ENCODE measurements at regions not wholly inside any gene's neighbourhood (a gene's known extent, or its start where the extent isn't known, plus 50 kb on each side); places are given as distances from the start of the nearest gene placed in this dataset.
A peak's percentile ranks its signal among the peaks of the same experiment; 100 is the strongest.

GRCh38 chr10:128416231-128416630 lies 290.0 kb upstream of the MKI67 start:
- Histone ChIP-seq H3K4me3 (ENCODE audit: low read length in 2 of 2) (no peak overlapping the region), H2AFZ (ENCODE audit: low read length) (no peak overlapping the region), H3K79me1 (ENCODE audit: low read depth, low read length) (no peaks in the 10 kb centered on the region), H3K23ac (ENCODE audit: low read depth, low read length, poor library complexity) (no peak overlapping the region), H3K9ac (ENCODE audit: low read depth, low read length, poor library complexity) (no peak overlapping the region), H3K27me3 (ENCODE audit: control insufficient read depth in 3 of 3, insufficient read depth in 3 of 3, low read depth in 1 of 3, low read length in 3 of 3) (no peaks in the 10 kb centered on the region), H3K27ac (replicated peaks; ENCODE audit: low read length) (no peak overlapping the region), H3K18ac (ENCODE audit: low read length) (no peak overlapping the region), H2BK5ac (ENCODE audit: low read length) (no peak overlapping the region), H2BK12ac (ENCODE audit: low read length) (no peak overlapping the region), H4K8ac (ENCODE audit: low read depth, low read length) (no peak overlapping the region), H2AK5ac (ENCODE audit: low read depth, low read length) (no peak overlapping the region), H4K91ac (ENCODE audit: low read depth, low read length, poor library complexity) (no peak overlapping the region), H2BK120ac (ENCODE audit: low read depth, low read length) (no peak overlapping the region), H3K14ac (ENCODE audit: low read length) (no peak overlapping the region), H3K9me3 (replicated peaks in 1 of 2; ENCODE audit: control insufficient read depth in 2 of 2, insufficient read depth in 1 of 2, low read depth in 1 of 2, low read length in 2 of 2) (peaks cover 0 to 2% of the 10 kb centered on the region in 2 donors), H3K36me3 (replicated peaks in 1 of 2; ENCODE audit: control insufficient read depth in 2 of 2, insufficient read depth in 2 of 2, low read length in 2 of 2) (no peaks in the 10 kb centered on the region), H3K4me1 (ENCODE audit: control insufficient read depth in 2 of 2, insufficient read depth in 1 of 2, low read depth in 1 of 2, low read length in 2 of 2) (peaks cover 0 to 2% of the 10 kb centered on the region in 2 donors), H3K4ac (ENCODE audit: low read length) (no peak overlapping the region), H3K4me2 (ENCODE audit: insufficient read depth, low read length, poor library complexity, severe bottlenecking) (no peak overlapping the region), H2BK15ac (ENCODE audit: low read length) (no peak overlapping the region)
- WGBS, 2 donors (ENCODE audit: extremely low coverage in 2 of 2, insufficient read length in 2 of 2, insufficient replicate concordance in 1 of 2), result no CpG with 5 or more reads among the region's 6 CpGs
- DNase-seq (ENCODE audit: low spot score), result no peak

DNA sequence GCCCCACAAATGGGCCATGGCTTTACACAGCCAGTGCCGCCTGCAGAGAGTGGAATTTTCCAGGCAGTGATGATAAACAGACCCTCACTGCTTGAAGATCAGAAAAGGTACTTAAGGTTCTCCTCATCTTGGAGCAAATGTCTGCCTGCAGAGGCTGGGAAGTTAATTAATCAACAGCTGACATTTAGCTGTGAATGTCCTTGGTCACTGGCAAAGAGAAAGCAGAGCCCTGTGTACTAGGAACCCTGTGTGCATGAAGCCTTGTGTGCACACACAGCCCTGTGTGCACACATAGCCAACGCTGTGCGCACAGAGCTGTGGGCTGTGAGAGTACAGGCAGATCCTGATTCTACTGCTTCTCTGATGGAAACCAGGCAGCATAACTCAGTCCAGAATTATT lies 291.6 kb upstream of the MKI67 start:
- Histone ChIP-seq H3K4ac (ENCODE audit: low read length) (no peak overlapping the region), H3K36me3 (replicated peaks in 1 of 2; ENCODE audit: control insufficient read depth in 2 of 2, insufficient read depth in 2 of 2, low read length in 2 of 2) (no peaks in the 10 kb centered on the region), H4K91ac (ENCODE audit: low read depth, low read length, poor library complexity) (no peak overlapping the region), H4K8ac (ENCODE audit: low read depth, low read length) (no peak overlapping the region), H3K27ac (replicated peaks; ENCODE audit: low read length) (no peak overlapping the region), H2BK120ac (ENCODE audit: low read depth, low read length) (no peak overlapping the region), H2BK5ac (ENCODE audit: low read length) (no peak overlapping the region), H3K4me1 (ENCODE audit: control insufficient read depth in 2 of 2, insufficient read depth in 1 of 2, low read depth in 1 of 2, low read length in 2 of 2) (peaks cover 0 to 2% of the 10 kb centered on the region in 2 donors), H2BK15ac (ENCODE audit: low read length) (no peak overlapping the region), H3K9me3 (replicated peaks in 1 of 2; ENCODE audit: control insufficient read depth in 2 of 2, insufficient read depth in 1 of 2, low read depth in 1 of 2, low read length in 2 of 2) (no peaks in the 10 kb centered on the region), H2BK12ac (ENCODE audit: low read length) (no peak overlapping the region), H3K27me3 (ENCODE audit: control insufficient read depth in 3 of 3, insufficient read depth in 3 of 3, low read depth in 1 of 3, low read length in 3 of 3) (no peaks in the 10 kb centered on the region), H3K23ac (ENCODE audit: low read depth, low read length, poor library complexity) (no peak overlapping the region), H2AFZ (ENCODE audit: low read length) (no peak overlapping the region), H2AK5ac (ENCODE audit: low read depth, low read length) (no peak overlapping the region), H3K14ac (ENCODE audit: low read length) (no peak overlapping the region), H3K18ac (ENCODE audit: low read length) (peak overlapping the region; percentile 20), H3K9ac (ENCODE audit: low read depth, low read length, poor library complexity) (no peak overlapping the region), H3K4me2 (ENCODE audit: insufficient read depth, low read length, poor library complexity, severe bottlenecking) (no peak overlapping the region), H3K79me1 (ENCODE audit: low read depth, low read length) (no peaks in the 10 kb centered on the region), H3K4me3 (ENCODE audit: low read length in 2 of 2) (no peak overlapping the region)
- WGBS, 2 donors (ENCODE audit: extremely low coverage in 2 of 2, insufficient read length in 2 of 2, insufficient replicate concordance in 1 of 2), result no CpG with 5 or more reads among the region's 3 CpGs
- DNase-seq (ENCODE audit: low spot score), result no peak

- Histone ChIP-seq H3K36me3 (replicated peaks in 1 of 2; ENCODE audit: control insufficient read depth in 2 of 2, insufficient read depth in 2 of 2, low read length in 2 of 2) (no peaks in the 10 kb centered on the region), H2BK120ac (ENCODE audit: low read depth, low read length) (no peak overlapping the region), H2BK15ac (ENCODE audit: low read length) (no peak overlapping the region), H2BK5ac (ENCODE audit: low read length) (no peak overlapping the region), H3K4me1 (ENCODE audit: control insufficient read depth in 2 of 2, insufficient read depth in 1 of 2, low read depth in 1 of 2, low read length in 2 of 2) (peaks cover 0 to 2% of the 10 kb centered on the region in 2 donors), H3K27ac (replicated peaks; ENCODE audit: low read length) (no peak overlapping the region), H3K14ac (ENCODE audit: low read length) (no peak overlapping the region), H3K4me3 (ENCODE audit: low read length in 2 of 2) (no peak overlapping the region), H4K8ac (ENCODE audit: low read depth, low read length) (no peak overlapping the region), H3K27me3 (ENCODE audit: control insufficient read depth in 3 of 3, insufficient read depth in 3 of 3, low read depth in 1 of 3, low read length in 3 of 3) (no peaks in the 10 kb centered on the region), H3K9me3 (replicated peaks in 1 of 2; ENCODE audit: control insufficient read depth in 2 of 2, insufficient read depth in 1 of 2, low read depth in 1 of 2, low read length in 2 of 2) (no peaks in the 10 kb centered on the region), H3K79me1 (ENCODE audit: low read depth, low read length) (no peaks in the 10 kb centered on the region), H4K91ac (ENCODE audit: low read depth, low read length, poor library complexity) (no peak overlapping the region), H3K9ac (ENCODE audit: low read depth, low read length, poor library complexity) (no peak overlapping the region), H3K18ac (ENCODE audit: low read length) (no peak overlapping the region), H3K4ac (ENCODE audit: low read length) (no peak overlapping the region), H3K4me2 (ENCODE audit: insufficient read depth, low read length, poor library complexity, severe bottlenecking) (no peak overlapping the region), H2AFZ (ENCODE audit: low read length) (no peak overlapping the region), H2AK5ac (ENCODE audit: low read depth, low read length) (no peak overlapping the region), H2BK12ac (ENCODE audit: low read length) (no peak overlapping the region), H3K23ac (ENCODE audit: low read depth, low read length, poor library complexity) (no peak overlapping the region)
- no peak for DNase-seq (ENCODE audit: low spot score)
- no CpG with 5 or more reads among the region's 5 CpGs for WGBS, 2 donors (ENCODE audit: extremely low coverage in 2 of 2, insufficient read length in 2 of 2, insufficient replicate concordance in 1 of 2)
Observed at GRCh38 chr10:128418819-128419218, 292.6 kb upstream of the MKI67 start.

GRCh38 chr10:128419466-128420019 lies 293.3 kb upstream of the MKI67 start:
- Histone ChIP-seq H4K8ac (ENCODE audit: low read depth, low read length) (no peak overlapping the region), H3K79me1 (ENCODE audit: low read depth, low read length) (no peaks in the 10 kb centered on the region), H2AK5ac (ENCODE audit: low read depth, low read length) (no peak overlapping the region), H2BK120ac (ENCODE audit: low read depth, low read length) (no peak overlapping the region), H3K36me3 (replicated peaks in 1 of 2; ENCODE audit: control insufficient read depth in 2 of 2, insufficient read depth in 2 of 2, low read length in 2 of 2) (no peaks in the 10 kb centered on the region), H3K4ac (ENCODE audit: low read length) (no peak overlapping the region), H3K27ac (replicated peaks; ENCODE audit: low read length) (no peak overlapping the region), H2BK5ac (ENCODE audit: low read length) (no peak overlapping the region), H2AFZ (ENCODE audit: low read length) (no peak overlapping the region), H4K91ac (ENCODE audit: low read depth, low read length, poor library complexity) (no peak overlapping the region), H3K9ac (ENCODE audit: low read depth, low read length, poor library complexity) (no peak overlapping the region), H3K27me3 (ENCODE audit: control insufficient read depth in 3 of 3, insufficient read depth in 3 of 3, low read depth in 1 of 3, low read length in 3 of 3) (no peaks in the 10 kb centered on the region), H3K9me3 (replicated peaks in 1 of 2; ENCODE audit: control insufficient read depth in 2 of 2, insufficient read depth in 1 of 2, low read depth in 1 of 2, low read length in 2 of 2) (no peaks in the 10 kb centered on the region), H3K23ac (ENCODE audit: low read depth, low read length, poor library complexity) (no peak overlapping the region), H3K4me3 (ENCODE audit: low read length in 2 of 2) (no peak overlapping the region), H3K4me1 (ENCODE audit: control insufficient read depth in 2 of 2, insufficient read depth in 1 of 2, low read depth in 1 of 2, low read length in 2 of 2) (peaks cover 0 to 2% of the 10 kb centered on the region in 2 donors), H3K14ac (ENCODE audit: low read length) (no peak overlapping the region), H3K4me2 (ENCODE audit: insufficient read depth, low read length, poor library complexity, severe bottlenecking) (no peak overlapping the region), H2BK12ac (ENCODE audit: low read length) (no peak overlapping the region), H2BK15ac (ENCODE audit: low read length) (no peak overlapping the region), H3K18ac (ENCODE audit: low read length) (no peak overlapping the region)
- no CpG with 5 or more reads among the region's 4 CpGs for WGBS, 2 donors (ENCODE audit: extremely low coverage in 2 of 2, insufficient read length in 2 of 2, insufficient replicate concordance in 1 of 2)
- no peak for DNase-seq (ENCODE audit: low spot score)

All from neuronal stem cell (in vitro differentiated cells).